Gastroesophageal sphincter (tissue), 4 donors: ENCODE measurements at regions not wholly inside any gene's neighbourhood (a gene's known extent, or its start where the extent isn't known, plus 50 kb on each side); places are given as distances from the start of the nearest gene placed in this dataset.

ENCODE experiments used
- ATAC-seq: fragments of 150-250 bp; one replicate; pipeline ENCODE4 v1.9.1; 2016; ENCODE audit warnings: mild to moderate bottlenecking, moderate library complexity
- H3K27ac ChIP-seq, 4 donors: fragments of 200-600 bp; sonication (generic) in 3 of 4; 1 replicate in 3 of 4; 2 replicates in 1 of 4; pipeline ENCODE4 v1.5.1; 2016 to 2019
- H3K27me3 ChIP-seq: fragments of 200-600 bp; sonication (generic); one replicate; pipeline ENCODE4 v1.5.1; 2019
- H3K36me3 ChIP-seq, 2 donors: fragments of 200-600 bp; sonication (generic); one replicate each; pipeline ENCODE4 v1.5.1; 2019; ENCODE audit warnings: control low read depth in 1 of 2
- H3K4me1 ChIP-seq, 3 donors: fragments of 200-600 bp; sonication (generic); 1 replicate in 2 of 3; 2 replicates in 1 of 3; pipeline ENCODE4 v1.5.1; 2016 to 2019; ENCODE audit warnings: control low read depth in 2 of 3
- H3K4me3 ChIP-seq, 2 donors: fragments of 200-600 bp; sonication (generic); one replicate each; pipeline ENCODE4 v1.5.1; 2019; ENCODE audit warnings: mild to moderate bottlenecking in 1 of 2, moderate library complexity in 1 of 2
- H3K9me3 ChIP-seq, 3 donors: fragments of 200-600 bp; sonication (generic); one replicate each; pipeline ENCODE4 v1.5.1; 2017 to 2019; ENCODE audit warnings: control low read depth in 2 of 3
- CTCF ChIP-seq, 4 experiments: fragments of 200-600 bp in 2 of 4; fragments of 450-650 bp in 2 of 4; sonication (generic) in 1 of 4; IDR thresholded peaks; one replicate each; pipeline ENCODE4 v1.5.1; 2017 to 2019; ENCODE audit warnings: antibody characterized with exemption in 4 of 4, mild to moderate bottlenecking in 2 of 4, moderate library complexity in 2 of 4
- EP300 ChIP-seq: sonication (generic); formaldehyde crosslinking; IDR thresholded peaks from one replicate; pipeline ENCODE4 v1.6.1; 2017; ENCODE audit warnings: antibody characterized with exemption, mild to moderate bottlenecking
- POLR2A ChIP-seq, 2 donors: fragments of 450-650 bp; IDR thresholded peaks; one replicate each; pipeline ENCODE4 v1.6.1; 2017; ENCODE audit warnings: antibody characterized with exemption in 2 of 2, mild to moderate bottlenecking in 2 of 2, moderate library complexity in 1 of 2
- POLR2AphosphoS5 ChIP-seq: sonication (generic); formaldehyde crosslinking; IDR thresholded peaks from one replicate; pipeline ENCODE4 v1.6.1; 2017; ENCODE audit warnings: antibody characterized with exemption
- WGBS, 2 donors: methylation state at CpG; one replicate each; pipeline ENCODE4 v1.1.5; 2018; ENCODE audit warnings: low coverage in 1 of 2; 5-methylcytosine and 5-hydroxymethylcytosine counted together

GRCh38 chr3:40997711-40998519, 201.4 kb upstream of the CTNNB1 start:
- no peak for TF ChIP-seq POLR2A (IDR thresholded peaks at IDR 0.05)
- TF ChIP-seq CTCF (IDR thresholded peaks at IDR 0.05) = no peak
- TF ChIP-seq POLR2AphosphoS5 = no peak
- no peak for TF ChIP-seq EP300
- no peaks in the 10 kb centered on the region for H3K27me3 ChIP-seq
- WGBS, 2 donors = 94% methylated on average over 6 of the region's 15 CpGs; no CpG with 5 or more reads in 1 of the 2 donors
- H3K4me1 ChIP-seq = peaks cover 0 to 24% (median 0%) of the 10 kb centered on the region in 3 donors
- H3K27ac ChIP-seq = no peak overlapping the region
- H3K4me3 ChIP-seq = no peak overlapping the region
- no peaks in the 10 kb centered on the region for H3K9me3 ChIP-seq
- ATAC-seq = no peak
- no peaks in the 10 kb centered on the region for H3K36me3 ChIP-seq

GRCh38 chr3:40999682-41000081, 199.6 kb upstream of the CTNNB1 start:
- 66 to 100% methylated on average over 2 of the region's 2 CpGs for WGBS, 2 donors
- H3K4me1 ChIP-seq = peaks cover 0 to 24% (median 0%) of the 10 kb centered on the region in 3 donors
- peak; percentile 32 for ATAC-seq
- no peaks in the 10 kb centered on the region for H3K9me3 ChIP-seq
- no peak for TF ChIP-seq POLR2A (IDR thresholded peaks at IDR 0.05)
- no peak for TF ChIP-seq CTCF (IDR thresholded peaks at IDR 0.05)
- no peak for TF ChIP-seq POLR2AphosphoS5
- no peak for TF ChIP-seq EP300
- no peaks in the 10 kb centered on the region for H3K36me3 ChIP-seq
- no peak overlapping the region for H3K27ac ChIP-seq
- no peak overlapping the region for H3K4me3 ChIP-seq
- H3K27me3 ChIP-seq = no peaks in the 10 kb centered on the region

GRCh38 chr3:41000471-41000870, 198.8 kb upstream of the CTNNB1 start:
- 34 to 69% methylated on average over 6 of the region's 6 CpGs for WGBS, 2 donors
- TF ChIP-seq EP300 (no peak), POLR2AphosphoS5 (peak; percentile 55)
- H3K4me3 ChIP-seq = no peak overlapping the region
- H3K36me3 ChIP-seq = no peaks in the 10 kb centered on the region
- no peaks in the 10 kb centered on the region for H3K9me3 ChIP-seq
- H3K4me1 ChIP-seq = peaks cover 0 to 24% (median 0%) of the 10 kb centered on the region in 3 donors
- ATAC-seq = peak; percentile 78
- no peaks in the 10 kb centered on the region for H3K27me3 ChIP-seq
- H3K27ac ChIP-seq = peak overlapping the region in 1 of 4 donors; percentile 3

GRCh38 chr3:41001556-41001955, 197.7 kb upstream of the CTNNB1 start:
- WGBS, 2 donors = 42 to 56% methylated on average over 1 of the region's 1 CpG
- peaks cover 0 to 19% (median 0%) of the 10 kb centered on the region in 3 donors for H3K4me1 ChIP-seq
- no peaks in the 10 kb centered on the region for H3K27me3 ChIP-seq
- H3K27ac ChIP-seq = no peak overlapping the region
- TF ChIP-seq POLR2A (IDR thresholded peaks at IDR 0.05) (no peak), CTCF (IDR thresholded peaks at IDR 0.05) (no peak), EP300 (no peak), POLR2AphosphoS5 (no peak)
- no peak overlapping the region for H3K4me3 ChIP-seq
- H3K9me3 ChIP-seq = no peaks in the 10 kb centered on the region
- ATAC-seq = no peak
- no peaks in the 10 kb centered on the region for H3K36me3 ChIP-seq

- Histone ChIP-seq H3K4me1 (peaks cover 0 to 16% (median 0%) of the 10 kb centered on the region in 3 donors), H3K36me3 (no peaks in the 10 kb centered on the region), H3K27ac (no peak overlapping the region), H3K27me3 (no peaks in the 10 kb centered on the region), H3K4me3 (no peak overlapping the region), H3K9me3 (no peaks in the 10 kb centered on the region)
- no peak for ATAC-seq
- TF ChIP-seq EP300 = no peak
- no peak for TF ChIP-seq POLR2A (IDR thresholded peaks at IDR 0.05)
- TF ChIP-seq POLR2AphosphoS5 = no peak
- no peak for TF ChIP-seq CTCF (IDR thresholded peaks at IDR 0.05)
- 69 to 79% methylated on average over 3 to 4 of the region's 4 CpGs for WGBS, 2 donors
These were observed 197.2 kb upstream of the CTNNB1 start for GRCh38 chr3:41002104-41002503.
